Type B pancreatic cell (in vitro differentiated cells): ENCODE measurements at regions not wholly inside any gene's neighbourhood (a gene's known extent, or its start where the extent isn't known, plus 50 kb on each side); places are given as distances from the start of the nearest gene placed in this dataset.

ENCODE experiments used
- DNase-seq: peaks from one replicate; pipeline ENCODE4 v3.0.0; 2021; ENCODE audit warnings: mixed read lengths; ENCODE audit not compliant: unreplicated experiment; ENCODE audit errors: extremely low spot score
- H3K27ac Mint-ChIP-seq: 2 replicates; pipeline ENCODE4 v1.8.0; 2021; ENCODE audit warnings: mild to moderate bottlenecking, mixed read lengths
- H3K27me3 Mint-ChIP-seq: 2 replicates; pipeline ENCODE4 v1.8.0; 2021; ENCODE audit warnings: mixed read lengths
- H3K36me3 Mint-ChIP-seq: 2 replicates; pipeline ENCODE4 v1.8.0; 2021; ENCODE audit warnings: mixed read lengths
- H3K4me1 Mint-ChIP-seq: one replicate; pipeline ENCODE4 v1.8.0; 2021; ENCODE audit warnings: mixed read lengths; ENCODE audit not compliant: unreplicated experiment
- H3K4me3 Mint-ChIP-seq: 2 replicates; pipeline ENCODE4 v1.8.0; 2021; ENCODE audit warnings: mild to moderate bottlenecking, mixed read lengths
- H3K9me3 Mint-ChIP-seq: 2 replicates; pipeline ENCODE4 v1.8.0; 2021; ENCODE audit warnings: mixed read lengths
- TF ChIP-seq, protein P1 (sequence below): fragments of 200-600 bp; sonication (generic); conservative IDR thresholded peaks from 2 replicates; pipeline ENCODE4 v1.5.0; 2021; ENCODE audit warnings: antibody characterized with exemption, mild to moderate bottlenecking

DNA sequence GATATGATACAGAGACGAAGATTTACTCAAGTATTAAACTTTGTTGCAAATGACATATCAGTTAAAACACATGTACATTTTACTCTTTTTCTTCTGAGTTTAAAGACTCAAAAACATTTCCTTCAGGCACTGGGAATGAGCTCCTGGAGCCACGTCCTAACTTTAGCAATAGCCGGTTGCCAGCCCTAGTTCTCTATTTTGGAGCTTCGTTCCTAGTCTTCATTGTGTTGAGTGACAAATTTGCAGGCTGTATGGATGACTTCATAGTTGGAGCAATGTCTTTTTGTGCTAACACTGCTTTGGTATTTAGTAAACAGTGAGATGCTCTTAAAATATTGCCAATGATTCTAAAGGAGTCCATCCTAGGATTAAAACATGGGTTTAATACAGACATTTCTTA lies 190.9 kb downstream of the FAT4 start:
- DNase-seq, result no peak

DNA sequence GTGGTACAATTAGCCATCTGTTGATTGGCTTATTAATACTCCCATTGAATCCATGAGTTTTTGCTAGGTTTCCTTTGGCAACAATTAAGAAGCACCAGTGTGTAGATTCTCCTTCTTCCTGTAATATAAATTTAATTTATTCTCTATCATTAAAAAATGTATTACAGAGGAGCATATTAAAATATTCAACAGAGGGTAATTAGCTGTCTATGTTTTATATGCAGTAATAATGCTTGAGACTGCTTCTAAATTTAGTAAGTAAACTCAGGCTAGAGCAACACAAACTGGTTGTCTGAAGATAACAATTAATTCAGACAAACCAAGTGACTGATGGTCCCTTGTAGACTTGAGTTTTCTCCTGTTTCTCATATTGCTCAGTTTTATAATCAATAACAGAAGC lies 192.4 kb downstream of the FAT4 start:
- Mint-ChIP-seq H3K4me3 (no peak overlapping the region), H3K27me3 (peaks cover 30% of the 10 kb centered on the region), H3K4me1 (peaks cover 5% of the 10 kb centered on the region), H3K9me3 (no peaks in the 10 kb centered on the region), H3K27ac (no peak overlapping the region), H3K36me3 (no peaks in the 10 kb centered on the region)
- TF ChIP-seq, protein P1, sequence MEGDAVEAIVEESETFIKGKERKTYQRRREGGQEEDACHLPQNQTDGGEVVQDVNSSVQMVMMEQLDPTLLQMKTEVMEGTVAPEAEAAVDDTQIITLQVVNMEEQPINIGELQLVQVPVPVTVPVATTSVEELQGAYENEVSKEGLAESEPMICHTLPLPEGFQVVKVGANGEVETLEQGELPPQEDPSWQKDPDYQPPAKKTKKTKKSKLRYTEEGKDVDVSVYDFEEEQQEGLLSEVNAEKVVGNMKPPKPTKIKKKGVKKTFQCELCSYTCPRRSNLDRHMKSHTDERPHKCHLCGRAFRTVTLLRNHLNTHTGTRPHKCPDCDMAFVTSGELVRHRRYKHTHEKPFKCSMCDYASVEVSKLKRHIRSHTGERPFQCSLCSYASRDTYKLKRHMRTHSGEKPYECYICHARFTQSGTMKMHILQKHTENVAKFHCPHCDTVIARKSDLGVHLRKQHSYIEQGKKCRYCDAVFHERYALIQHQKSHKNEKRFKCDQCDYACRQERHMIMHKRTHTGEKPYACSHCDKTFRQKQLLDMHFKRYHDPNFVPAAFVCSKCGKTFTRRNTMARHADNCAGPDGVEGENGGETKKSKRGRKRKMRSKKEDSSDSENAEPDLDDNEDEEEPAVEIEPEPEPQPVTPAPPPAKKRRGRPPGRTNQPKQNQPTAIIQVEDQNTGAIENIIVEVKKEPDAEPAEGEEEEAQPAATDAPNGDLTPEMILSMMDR, result no peak
- DNase-seq, result no peak

More for the DNA sequence above, 190.9 kb downstream of the FAT4 start:
- Mint-ChIP-seq H3K36me3 (no peaks in the 10 kb centered on the region), H3K4me3 (no peak overlapping the region), H3K9me3 (no peaks in the 10 kb centered on the region), H3K27ac (no peak overlapping the region), H3K4me1 (no peaks in the 10 kb centered on the region), H3K27me3 (peaks cover 37% of the 10 kb centered on the region)
- TF ChIP-seq, protein P1, result no peak

DNA sequence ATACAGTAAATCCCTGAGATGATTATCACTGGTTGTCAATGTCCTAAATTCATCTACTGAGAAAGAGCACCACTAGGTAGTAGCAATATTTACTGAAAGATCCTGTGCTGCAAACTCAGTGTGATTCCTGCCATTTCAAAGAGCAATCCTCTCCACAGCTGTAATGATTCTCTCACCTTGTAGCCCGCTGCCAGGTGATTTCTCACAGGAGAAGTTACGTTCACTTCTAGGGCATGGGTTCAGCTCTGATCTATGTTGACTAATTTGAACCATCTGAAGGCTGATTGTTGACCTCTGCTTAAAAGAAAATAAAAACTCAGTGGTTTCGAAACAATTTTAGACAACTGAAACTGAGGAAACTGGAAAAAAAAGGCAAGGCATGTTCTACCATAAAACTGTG lies 197.0 kb downstream of the FAT4 start:
- no peaks in the 10 kb centered on the region for H3K36me3 Mint-ChIP-seq
- peaks cover 4% of the 10 kb centered on the region for H3K9me3 Mint-ChIP-seq
- peaks cover 13% of the 10 kb centered on the region for H3K27me3 Mint-ChIP-seq
- DNase-seq, result no peak
- H3K4me1 Mint-ChIP-seq, result peaks cover 5% of the 10 kb centered on the region
- TF ChIP-seq, protein P1, result no peak
- no peak overlapping the region for H3K27ac Mint-ChIP-seq
- no peak overlapping the region for H3K4me3 Mint-ChIP-seq

DNA sequence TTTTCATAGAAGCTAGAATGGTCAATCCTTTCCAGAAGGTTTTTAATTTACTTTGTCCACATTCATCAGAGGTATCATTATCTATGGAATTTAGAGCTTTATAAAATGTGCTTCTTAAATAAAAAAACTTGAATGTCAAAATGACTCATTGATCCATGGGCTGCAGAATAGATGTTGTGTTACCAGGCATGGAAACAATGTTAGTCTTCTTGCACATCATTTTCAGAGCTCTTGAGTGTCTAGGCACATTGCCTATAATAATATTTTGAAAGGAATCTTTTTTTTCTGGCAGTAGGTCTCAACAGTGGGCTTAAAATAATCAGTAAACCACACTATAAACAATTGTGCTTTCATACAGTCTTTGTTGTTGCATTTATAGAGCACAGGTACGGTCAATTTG lies 200.3 kb downstream of the FAT4 start:
- H3K4me1 Mint-ChIP-seq, result peaks cover 5% of the 10 kb centered on the region
- peaks cover 4% of the 10 kb centered on the region for H3K9me3 Mint-ChIP-seq
- no peak for DNase-seq
- TF ChIP-seq, protein P1, result no peak
- no peak overlapping the region for H3K27ac Mint-ChIP-seq
- H3K36me3 Mint-ChIP-seq, result no peaks in the 10 kb centered on the region
- peaks cover 11% of the 10 kb centered on the region for H3K27me3 Mint-ChIP-seq
- no peak overlapping the region for H3K4me3 Mint-ChIP-seq

DNA sequence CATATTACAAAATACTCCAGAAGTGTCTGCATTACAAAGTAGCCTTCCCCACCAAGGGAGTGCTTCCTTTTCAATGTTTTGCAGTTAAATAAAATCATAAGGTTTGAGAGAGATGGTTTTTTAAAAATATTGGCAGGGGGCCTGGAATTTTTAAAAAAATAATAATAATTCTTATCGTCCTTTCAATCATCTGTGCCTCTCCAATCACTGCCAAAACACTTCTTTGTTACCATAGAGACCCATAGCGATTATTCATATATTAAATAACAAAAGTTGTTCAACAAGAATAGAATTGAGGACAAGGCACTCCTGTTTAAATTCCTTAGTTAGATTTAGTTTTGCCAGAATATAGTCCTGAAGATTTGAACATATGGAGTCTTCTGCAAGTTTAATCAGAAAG lies 203.1 kb downstream of the FAT4 start:
- Mint-ChIP-seq H3K9me3 (peaks cover 4% of the 10 kb centered on the region), H3K4me1 (no peaks in the 10 kb centered on the region), H3K4me3 (no peak overlapping the region), H3K27me3 (peaks cover 10% of the 10 kb centered on the region), H3K27ac (no peak overlapping the region), H3K36me3 (no peaks in the 10 kb centered on the region)
- TF ChIP-seq, protein P1, result no peak
- no peak for DNase-seq

DNA sequence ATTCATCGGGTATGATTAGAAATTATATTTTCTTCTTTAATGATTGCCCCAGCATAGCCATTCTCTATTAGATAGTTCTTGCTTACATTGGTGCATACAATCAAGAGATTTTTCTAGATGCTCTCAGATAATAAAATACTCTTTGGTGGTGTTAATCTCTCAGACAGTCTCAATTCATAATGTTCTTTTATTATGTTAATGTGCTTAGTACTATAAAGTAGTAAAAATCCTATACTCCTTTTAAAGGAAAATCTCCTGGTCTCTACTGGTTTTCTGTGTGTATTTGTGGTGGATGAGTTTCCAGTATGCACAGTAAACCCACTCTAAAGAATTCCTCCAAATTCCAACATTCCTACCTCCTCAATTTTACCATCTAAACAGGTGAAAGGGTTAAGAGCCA lies 203.5 kb downstream of the FAT4 start:
- TF ChIP-seq, protein P1, result no peak
- Mint-ChIP-seq H3K4me3 (no peak overlapping the region), H3K27me3 (peaks cover 10% of the 10 kb centered on the region), H3K4me1 (no peaks in the 10 kb centered on the region), H3K9me3 (peaks cover 4% of the 10 kb centered on the region), H3K27ac (no peak overlapping the region), H3K36me3 (no peaks in the 10 kb centered on the region)
- DNase-seq, result no peak
